MCF 10A (cell line): ENCODE measurements at regions not wholly inside any gene's neighbourhood (a gene's known extent, or its start where the extent isn't known, plus 50 kb on each side); places are given as distances from the start of the nearest gene placed in this dataset.

Experiments used
- BruUV-seq: library from RNA; stranded (reverse); fragments of 400-500 nt; replicated peaks from 2 replicates; lab custom pipeline; 2021; lab: Mats Ljungman, UMichigan
- CTCF ChIA-PET: fragments of 300-600 bp; sonication (Branson Sonifier 250); formaldehyde crosslinking; extraction: SDS; loops from one replicate; lab custom pipeline; 2021; ENCODE audit warnings: antibody characterized with exemption, inconsistent platforms; lab: Yijun Ruan, JAX
- POLR2A ChIA-PET: fragments of 300-600, 350-650 bp; sonication (Branson Sonifier 250); formaldehyde crosslinking; extraction: SDS; loops from one replicate; lab custom pipeline; 2020; ENCODE audit warnings: antibody characterized with exemption, inconsistent platforms; lab: Yijun Ruan, JAX
- DNase-seq: peaks from one replicate; pipeline ENCODE4 v3.0.0-alpha.2; 2018; ENCODE audit not compliant: unreplicated experiment
- H3K27ac Mint-ChIP-seq: one replicate; pipeline ENCODE4 v1.8.0; 2022; ENCODE audit warnings: mild to moderate bottlenecking, low read depth, mixed read lengths; ENCODE audit not compliant: unreplicated experiment
- H3K27me3 Mint-ChIP-seq: one replicate; pipeline ENCODE4 v1.8.0; 2022; ENCODE audit warnings: mixed read lengths; ENCODE audit not compliant: insufficient read depth, unreplicated experiment
- H3K36me3 Mint-ChIP-seq: one replicate; pipeline ENCODE4 v1.8.0; 2022; ENCODE audit warnings: mild to moderate bottlenecking, moderate library complexity, mixed read lengths; ENCODE audit not compliant: insufficient read depth, unreplicated experiment
- H3K4me1 Mint-ChIP-seq: one replicate; pipeline ENCODE4 v1.8.0; 2022; ENCODE audit warnings: mixed read lengths; ENCODE audit not compliant: insufficient read depth, unreplicated experiment
- H3K4me3 Mint-ChIP-seq: one replicate; pipeline ENCODE4 v1.8.0; 2022; ENCODE audit warnings: mild to moderate bottlenecking, moderate library complexity, mixed read lengths; ENCODE audit not compliant: unreplicated experiment
- H3K9me3 Mint-ChIP-seq: one replicate; pipeline ENCODE4 v1.8.0; 2022; ENCODE audit warnings: mixed read lengths; ENCODE audit not compliant: unreplicated experiment
- CTCF ChIP-seq: fragments of 200-600 bp; IDR thresholded peaks from one replicate; pipeline ENCODE4 v1.8.0; 2022; ENCODE audit warnings: antibody characterized with exemption, mild to moderate bottlenecking; ENCODE audit not compliant: unreplicated experiment
- intact Hi-C: fragments of 100-400 bp; cut with micrococcal nuclease; formaldehyde crosslinking; loops from 2 replicates; pipeline ENCODE4 v1.14.1; 2022

- Mint-ChIP-seq H3K4me3 (no peak overlapping the region), H3K36me3 (no peaks in the 10 kb centered on the region), H3K9me3 (no peaks in the 10 kb centered on the region), H3K27me3 (peaks cover 51% of the 10 kb centered on the region), H3K4me1 (no peaks in the 10 kb centered on the region), H3K27ac (no peak overlapping the region)
- no peak for DNase-seq
- ChIA-PET POLR2A (no interaction called here), CTCF (no interaction called here)
- intact Hi-C loops = no loop called here
- BruUV-seq = no TSS peak
- no peak for TF ChIP-seq CTCF
Measured at GRCh38 chr6:92337571-92337970, 1081.8 kb downstream of the EPHA7 start.

- no TSS peak for BruUV-seq
- no peak for DNase-seq
- peaks cover 17% of the 10 kb centered on the region for H3K27me3 Mint-ChIP-seq
- H3K9me3 Mint-ChIP-seq = no peaks in the 10 kb centered on the region
- ChIA-PET POLR2A (no interaction called here), CTCF (no interaction called here)
- H3K36me3 Mint-ChIP-seq = no peaks in the 10 kb centered on the region
- H3K4me3 Mint-ChIP-seq = no peak overlapping the region
- no peak overlapping the region for H3K27ac Mint-ChIP-seq
- no peaks in the 10 kb centered on the region for H3K4me1 Mint-ChIP-seq
- intact Hi-C loops = no loop called here
- TF ChIP-seq CTCF = no peak
Measured at GRCh38 chr6:92329208-92329847, 1090.0 kb downstream of the EPHA7 start.

GRCh38 chr6:92315312-92315711 lies 1104.0 kb downstream of the EPHA7 start:
- POLR2A ChIA-PET = no interaction called here
- TF ChIP-seq CTCF = no peak
- CTCF ChIA-PET = no interaction called here
- H3K36me3 Mint-ChIP-seq = peaks cover 10% of the 10 kb centered on the region
- H3K4me3 Mint-ChIP-seq = no peak overlapping the region
- no peak for DNase-seq
- intact Hi-C loops = no loop called here
- H3K4me1 Mint-ChIP-seq = no peaks in the 10 kb centered on the region
- BruUV-seq = no TSS peak
- H3K27me3 Mint-ChIP-seq = peaks cover 35% of the 10 kb centered on the region
- H3K27ac Mint-ChIP-seq = no peak overlapping the region
- H3K9me3 Mint-ChIP-seq = no peaks in the 10 kb centered on the region

GRCh38 chr6:92297101-92297500 lies 1122.3 kb downstream of the EPHA7 start:
- H3K27ac Mint-ChIP-seq = no peak overlapping the region
- H3K4me3 Mint-ChIP-seq = no peak overlapping the region
- BruUV-seq = no TSS peak
- intact Hi-C loops = no loop called here
- ChIA-PET CTCF (no interaction called here), POLR2A (interaction anchor here (0.6 kb wide), 1 partner anchor 21 kb away, joined by 3 read pairs; no protein-coding TSS in a partner anchor)
- peak; percentile 49 for DNase-seq
- H3K36me3 Mint-ChIP-seq = no peaks in the 10 kb centered on the region
- no peaks in the 10 kb centered on the region for H3K4me1 Mint-ChIP-seq
- no peak for TF ChIP-seq CTCF
- H3K9me3 Mint-ChIP-seq = no peaks in the 10 kb centered on the region
- no peaks in the 10 kb centered on the region for H3K27me3 Mint-ChIP-seq
